ENCODE measurements at regions not wholly inside any gene's neighbourhood (a gene's known extent, or its start where the extent isn't known, plus 50 kb on each side); places are given as distances from the start of the nearest gene placed in this dataset.

GRCh38 chr2:187915810-187916209, 361.6 kb upstream of the TFPI start:
- H2AFZ ChIP-seq (ENCODE audit: low read length) = no peak overlapping the region
- no peak overlapping the region for H3K4me2 ChIP-seq (ENCODE audit: low read length)
- no peak for DNase-seq (ENCODE audit: low spot score)
- H3K4me3 ChIP-seq (ENCODE audit: low read depth, low read length, poor library complexity, severe bottlenecking) = no peak overlapping the region
- no peaks in the 10 kb centered on the region for H3K9me3 ChIP-seq (ENCODE audit: low read length)
- H3K9me2 ChIP-seq (ENCODE audit: insufficient read depth, low read length) = no peaks in the 10 kb centered on the region
- H3K4me1 ChIP-seq (ENCODE audit: insufficient read depth, low read length, poor library complexity, severe bottlenecking) = no peaks in the 10 kb centered on the region
- ChIA-PET CTCF (ENCODE audit: unreplicated experiment) (no interaction called here), POLR2A (no interaction called here)
- H3K27ac ChIP-seq (ENCODE audit: low read depth, low read length, poor library complexity, severe bottlenecking) = no peak overlapping the region
- BruUV-seq (replicated peaks) = no TSS peak
- no peaks in the 10 kb centered on the region for H3K36me3 ChIP-seq (ENCODE audit: insufficient read depth, low read length)
- intact Hi-C loops (cut with micrococcal nuclease; ENCODE audit: unreplicated experiment) = no loop called here
- no peak for TF ChIP-seq EZH2phosphoT487 (IDR thresholded peaks at IDR 0.05; ENCODE audit: borderline replicate concordance, low read depth, low read length)
- TF ChIP-seq, protein P1, sequence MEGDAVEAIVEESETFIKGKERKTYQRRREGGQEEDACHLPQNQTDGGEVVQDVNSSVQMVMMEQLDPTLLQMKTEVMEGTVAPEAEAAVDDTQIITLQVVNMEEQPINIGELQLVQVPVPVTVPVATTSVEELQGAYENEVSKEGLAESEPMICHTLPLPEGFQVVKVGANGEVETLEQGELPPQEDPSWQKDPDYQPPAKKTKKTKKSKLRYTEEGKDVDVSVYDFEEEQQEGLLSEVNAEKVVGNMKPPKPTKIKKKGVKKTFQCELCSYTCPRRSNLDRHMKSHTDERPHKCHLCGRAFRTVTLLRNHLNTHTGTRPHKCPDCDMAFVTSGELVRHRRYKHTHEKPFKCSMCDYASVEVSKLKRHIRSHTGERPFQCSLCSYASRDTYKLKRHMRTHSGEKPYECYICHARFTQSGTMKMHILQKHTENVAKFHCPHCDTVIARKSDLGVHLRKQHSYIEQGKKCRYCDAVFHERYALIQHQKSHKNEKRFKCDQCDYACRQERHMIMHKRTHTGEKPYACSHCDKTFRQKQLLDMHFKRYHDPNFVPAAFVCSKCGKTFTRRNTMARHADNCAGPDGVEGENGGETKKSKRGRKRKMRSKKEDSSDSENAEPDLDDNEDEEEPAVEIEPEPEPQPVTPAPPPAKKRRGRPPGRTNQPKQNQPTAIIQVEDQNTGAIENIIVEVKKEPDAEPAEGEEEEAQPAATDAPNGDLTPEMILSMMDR (conservative IDR thresholded peaks at IDR 0.05; ENCODE audit: low read length) = no peak
- no peaks in the 10 kb centered on the region for H4K20me1 ChIP-seq (ENCODE audit: insufficient read depth, low read length)
- no peaks in the 10 kb centered on the region for H3K79me2 ChIP-seq (ENCODE audit: insufficient read depth, low read depth, low read length)

DNA sequence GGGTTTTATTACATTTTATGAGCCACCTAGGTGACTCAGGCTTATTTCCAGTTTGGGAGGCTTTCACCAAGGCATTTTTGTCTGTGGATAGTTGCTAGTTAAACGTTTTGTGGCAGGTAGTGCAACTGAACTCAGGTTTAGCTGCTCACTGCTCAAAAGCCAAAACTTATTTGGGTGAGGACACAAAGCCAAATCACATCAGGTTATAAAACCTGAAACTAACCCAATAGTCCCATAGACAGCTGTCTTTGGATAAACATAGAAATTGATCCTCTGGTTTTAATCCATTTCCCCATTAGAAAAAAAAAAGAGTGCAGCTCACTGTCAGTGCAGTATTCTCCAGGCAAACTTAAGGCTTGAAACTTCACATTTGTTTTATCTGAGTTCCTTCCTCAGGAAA, 362.6 kb upstream of the TFPI start:
- no peak overlapping the region for H3K4me2 ChIP-seq (ENCODE audit: low read length)
- intact Hi-C loops (cut with micrococcal nuclease; ENCODE audit: unreplicated experiment) = no loop called here
- H3K36me3 ChIP-seq (ENCODE audit: insufficient read depth, low read length) = no peaks in the 10 kb centered on the region
- H3K4me1 ChIP-seq (ENCODE audit: insufficient read depth, low read length, poor library complexity, severe bottlenecking) = no peaks in the 10 kb centered on the region
- CTCF ChIA-PET (ENCODE audit: unreplicated experiment) = no interaction called here
- no peaks in the 10 kb centered on the region for H3K9me3 ChIP-seq (ENCODE audit: low read length)
- no peak overlapping the region for H3K4me3 ChIP-seq (ENCODE audit: low read depth, low read length, poor library complexity, severe bottlenecking)
- no peaks in the 10 kb centered on the region for H3K79me2 ChIP-seq (ENCODE audit: insufficient read depth, low read depth, low read length)
- no peak for DNase-seq (ENCODE audit: low spot score)
- TF ChIP-seq, protein P1 (conservative IDR thresholded peaks at IDR 0.05; ENCODE audit: low read length) = no peak
- no peak for TF ChIP-seq EZH2phosphoT487 (IDR thresholded peaks at IDR 0.05; ENCODE audit: borderline replicate concordance, low read depth, low read length)
- BruUV-seq (replicated peaks) = no TSS peak
- H4K20me1 ChIP-seq (ENCODE audit: insufficient read depth, low read length) = no peaks in the 10 kb centered on the region
- POLR2A ChIA-PET = no interaction called here
- no peaks in the 10 kb centered on the region for H3K9me2 ChIP-seq (ENCODE audit: insufficient read depth, low read length)
- no peak overlapping the region for H2AFZ ChIP-seq (ENCODE audit: low read length)
- H3K27ac ChIP-seq (ENCODE audit: low read depth, low read length, poor library complexity, severe bottlenecking) = no peak overlapping the region

DNA sequence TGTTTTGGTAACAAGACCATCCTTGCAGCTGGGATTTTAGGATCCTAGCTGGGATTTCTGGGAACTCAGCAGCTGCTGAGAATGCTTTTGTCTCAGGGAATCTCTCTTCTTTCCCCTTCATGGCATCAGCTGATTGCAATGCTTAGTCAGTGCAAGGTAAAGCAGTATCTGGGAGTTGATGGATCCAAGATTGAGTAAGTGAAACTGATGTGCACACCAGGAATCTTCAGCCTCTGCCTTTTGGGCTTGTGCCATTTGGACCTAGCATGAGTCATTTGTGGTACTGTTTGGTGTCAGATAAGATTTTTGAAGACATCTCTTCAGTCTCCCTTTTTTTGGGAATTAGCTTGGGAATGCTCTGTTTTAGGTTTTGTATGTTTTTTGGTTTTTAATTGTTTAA, 363.3 kb upstream of the TFPI start:
- Histone ChIP-seq H4K20me1 (ENCODE audit: insufficient read depth, low read length) (no peaks in the 10 kb centered on the region), H3K79me2 (ENCODE audit: insufficient read depth, low read depth, low read length) (no peaks in the 10 kb centered on the region), H3K27ac (ENCODE audit: low read depth, low read length, poor library complexity, severe bottlenecking) (no peak overlapping the region), H3K4me2 (ENCODE audit: low read length) (no peak overlapping the region), H3K4me3 (ENCODE audit: low read depth, low read length, poor library complexity, severe bottlenecking) (no peak overlapping the region), H3K9me2 (ENCODE audit: insufficient read depth, low read length) (no peaks in the 10 kb centered on the region), H3K4me1 (ENCODE audit: insufficient read depth, low read length, poor library complexity, severe bottlenecking) (no peaks in the 10 kb centered on the region), H2AFZ (ENCODE audit: low read length) (no peak overlapping the region), H3K9me3 (ENCODE audit: low read length) (no peaks in the 10 kb centered on the region), H3K36me3 (ENCODE audit: insufficient read depth, low read length) (no peaks in the 10 kb centered on the region)
- ChIA-PET POLR2A (interaction anchor here (0.7 kb wide), 1 partner anchor 186 kb away, joined by 4 read pairs; no protein-coding TSS in a partner anchor), CTCF (ENCODE audit: unreplicated experiment) (no interaction called here)
- BruUV-seq (replicated peaks) = no TSS peak
- TF ChIP-seq, protein P1 (conservative IDR thresholded peaks at IDR 0.05; ENCODE audit: low read length) = no peak
- DNase-seq (ENCODE audit: low spot score) = no peak
- intact Hi-C loops (cut with micrococcal nuclease; ENCODE audit: unreplicated experiment) = no loop called here

Measured in OCI-LY7 (cell line).